Thyroid gland (tissue), 4 donors: ENCODE measurements at regions not wholly inside any gene's neighbourhood (a gene's known extent, or its start where the extent isn't known, plus 50 kb on each side); places are given as distances from the start of the nearest gene placed in this dataset.
A peak's percentile ranks its signal among the peaks of the same experiment; 100 is the strongest.

Experiments
- DNase-seq, 2 donors: peaks; one replicate each; pipeline ENCODE4 v3.0.0-alpha.2; 2019
- H3K27ac ChIP-seq, 3 donors: fragments of 200-600 bp; sonication (generic); 1 replicate in 2 of 3; 2 replicates in 1 of 3; pipeline ENCODE4 v1.5.1; 2016 to 2019; ENCODE audit warnings: mild to moderate bottlenecking in 1 of 3, moderate library complexity in 1 of 3
- H3K27me3 ChIP-seq: fragments of 200-600 bp; sonication (generic); one replicate; pipeline ENCODE4 v1.5.1; 2019
- H3K36me3 ChIP-seq, 2 donors: fragments of 200-600 bp; sonication (generic); one replicate each; pipeline ENCODE4 v1.5.1; 2016 to 2019
- H3K4me1 ChIP-seq, 2 donors: fragments of 200-600 bp; sonication (generic); one replicate each; pipeline ENCODE4 v1.5.1; 2017 to 2019
- H3K4me3 ChIP-seq, 3 donors: fragments of 200-600 bp; sonication (generic); replicated peaks in 1 of 3; 1 replicate in 2 of 3; 2 replicates in 1 of 3; pipeline ENCODE4 v1.5.1; 2016; ENCODE audit warnings: mild to moderate bottlenecking in 1 of 3
- H3K9me3 ChIP-seq: fragments of 200-600 bp; sonication (generic); one replicate; pipeline ENCODE4 v1.5.1; 2017
- CTCF ChIP-seq, 6 experiments: fragments of 200-600 bp in 3 of 6; fragments of 450-650 bp in 3 of 6; sonication (generic) in 3 of 6; IDR thresholded peaks; one replicate each; pipeline ENCODE4 v1.5.1; 2016 to 2019; ENCODE audit warnings: antibody characterized with exemption in 6 of 6, mild to moderate bottlenecking in 2 of 6, inconsistent platforms in 1 of 6, moderate library complexity in 1 of 6
- POLR2A ChIP-seq, 2 donors: fragments of 450-650 bp; IDR thresholded peaks; one replicate each; pipeline ENCODE4 v1.6.1; 2017; ENCODE audit warnings: antibody characterized with exemption in 2 of 2, mild to moderate bottlenecking in 2 of 2, moderate library complexity in 1 of 2
- WGBS, 2 donors: methylation state at CpG; one replicate each; pipeline ENCODE4 v1.1.5; 2017; 5-methylcytosine and 5-hydroxymethylcytosine counted together
- intact Hi-C: fragments of 100-400 bp; cut with DNase I; formaldehyde crosslinking; loops from one replicate; pipeline ENCODE4 v1.15.1; 2023

- no peak overlapping the region for H3K27ac ChIP-seq
- no peak overlapping the region for H3K4me3 ChIP-seq
- DNase-seq: no peak
- no peaks in the 10 kb centered on the region for H3K36me3 ChIP-seq
- 71 to 81% methylated on average over 10 to 11 of the region's 13 CpGs for WGBS, 2 donors
- intact Hi-C loops: no loop called here
- no peaks in the 10 kb centered on the region for H3K27me3 ChIP-seq
- H3K4me1 ChIP-seq: peaks cover 8 to 52% of the 10 kb centered on the region in 2 donors
- TF ChIP-seq CTCF (IDR thresholded peaks at IDR 0.05) (no peak), POLR2A (IDR thresholded peaks at IDR 0.05) (no peak)
- H3K9me3 ChIP-seq: no peaks in the 10 kb centered on the region
Observed at GRCh38 chr20:24871480-24872213, 77.4 kb upstream of the CST7 start.

GRCh38 chr20:24872291-24873024, 76.6 kb upstream of the CST7 start:
- Histone ChIP-seq H3K27me3 (no peaks in the 10 kb centered on the region), H3K36me3 (no peaks in the 10 kb centered on the region), H3K4me3 (no peak overlapping the region), H3K9me3 (no peaks in the 10 kb centered on the region), H3K27ac (peak overlapping the region in 1 of 3 donors; percentile 24), H3K4me1 (peaks cover 8 to 52% of the 10 kb centered on the region in 2 donors)
- WGBS, 2 donors: 37 to 55% methylated on average over 6 of the region's 12 CpGs
- intact Hi-C loops: no loop called here
- no peak for TF ChIP-seq CTCF (IDR thresholded peaks at IDR 0.05)
- no peak for TF ChIP-seq POLR2A (IDR thresholded peaks at IDR 0.05)
- DNase-seq: peak; percentile 54 to 57

GRCh38 chr20:24873025-24873620, 75.9 kb upstream of the CST7 start:
- Histone ChIP-seq H3K36me3 (no peaks in the 10 kb centered on the region), H3K4me1 (peaks cover 8 to 52% of the 10 kb centered on the region in 2 donors), H3K4me3 (no peak overlapping the region), H3K9me3 (no peaks in the 10 kb centered on the region), H3K27ac (peak overlapping the region in 1 of 3 donors; percentile 24), H3K27me3 (no peaks in the 10 kb centered on the region)
- intact Hi-C loops: no loop called here
- peak; percentile 33 to 45 for DNase-seq
- no peak for TF ChIP-seq POLR2A (IDR thresholded peaks at IDR 0.05)
- no peak for TF ChIP-seq CTCF (IDR thresholded peaks at IDR 0.05)
- 56 to 60% methylated on average over 24 to 25 of the region's 26 CpGs for WGBS, 2 donors

- intact Hi-C loops: no loop called here
- no peak overlapping the region for H3K4me3 ChIP-seq
- no peaks in the 10 kb centered on the region for H3K9me3 ChIP-seq
- no peaks in the 10 kb centered on the region for H3K27me3 ChIP-seq
- H3K36me3 ChIP-seq: no peaks in the 10 kb centered on the region
- TF ChIP-seq CTCF (IDR thresholded peaks at IDR 0.05): no peak
- TF ChIP-seq POLR2A (IDR thresholded peaks at IDR 0.05): no peak
- no peak for DNase-seq
- 85 to 87% methylated on average over 7 of the region's 7 CpGs for WGBS, 2 donors
- peaks cover 8 to 36% of the 10 kb centered on the region in 2 donors for H3K4me1 ChIP-seq
- H3K27ac ChIP-seq: no peak overlapping the region
Observed at GRCh38 chr20:24875078-24875477, 74.0 kb upstream of the CST7 start.

GRCh38 chr20:24877652-24878051, 71.4 kb upstream of the CST7 start:
- Histone ChIP-seq H3K27ac (no peak overlapping the region), H3K27me3 (no peaks in the 10 kb centered on the region), H3K36me3 (no peaks in the 10 kb centered on the region), H3K4me3 (no peak overlapping the region), H3K9me3 (no peaks in the 10 kb centered on the region), H3K4me1 (peaks cover 7 to 17% of the 10 kb centered on the region in 2 donors)
- intact Hi-C loops: no loop called here
- WGBS, 2 donors: 94% methylated on average over 1 of the region's 1 CpG
- TF ChIP-seq POLR2A (IDR thresholded peaks at IDR 0.05) (no peak), CTCF (IDR thresholded peaks at IDR 0.05) (no peak)
- DNase-seq: no peak
